ENCODE measurements at regions not wholly inside any gene's neighbourhood (a gene's known extent, or its start where the extent isn't known, plus 50 kb on each side); places are given as distances from the start of the nearest gene placed in this dataset.
"Not testable (repeated sequence)": the region's sequence is repeated elsewhere in the genome, so short reads cannot be mapped to it uniquely, and the experiment has no call there.

GRCh38 chr10:20656886-20657285, 240.2 kb downstream of the NEBL start:
- DNase-seq (ENCODE audit: low spot score): no peak

GRCh38 chr10:20652424-20652823, 244.7 kb downstream of the NEBL start:
- DNase-seq (ENCODE audit: low spot score): not testable (repeated sequence)

- DNase-seq (ENCODE audit: low spot score): no peak
Measured at GRCh38 chr10:20648263-20648874, 248.7 kb downstream of the NEBL start.

GRCh38 chr10:20647756-20648155, 249.4 kb downstream of the NEBL start:
- DNase-seq (ENCODE audit: low spot score): no peak

- no peak for DNase-seq (ENCODE audit: low spot score)
Measured at GRCh38 chr10:20644421-20644820, 252.7 kb downstream of the NEBL start.

GRCh38 chr10:20641605-20642004, 255.5 kb downstream of the NEBL start:
- DNase-seq (ENCODE audit: low spot score): no peak

GRCh38 chr10:20635570-20635969, 261.5 kb downstream of the NEBL start:
- DNase-seq (ENCODE audit: low spot score): no peak

GRCh38 chr10:20634839-20635238, 262.3 kb downstream of the NEBL start:
- DNase-seq (ENCODE audit: low spot score): no peak

- no peak for DNase-seq (ENCODE audit: low spot score)
Measured at GRCh38 chr10:20633714-20634113, 263.4 kb downstream of the NEBL start.

GRCh38 chr10:20632696-20633095, 264.4 kb downstream of the NEBL start:
- DNase-seq (ENCODE audit: low spot score): no peak

- no peak for DNase-seq (ENCODE audit: low spot score)
Measured at GRCh38 chr10:20631229-20631628, 265.9 kb downstream of the NEBL start.

- DNase-seq (ENCODE audit: low spot score): no peak
Measured at GRCh38 chr10:20630092-20630643, 266.9 kb downstream of the NEBL start.

GRCh38 chr10:20627946-20628507, 269.1 kb downstream of the NEBL start:
- no peak for DNase-seq (ENCODE audit: low spot score)

GRCh38 chr10:20627087-20627486, 270.0 kb downstream of the NEBL start:
- no peak for DNase-seq (ENCODE audit: low spot score)

- DNase-seq (ENCODE audit: low spot score): no peak
Measured at GRCh38 chr10:20625868-20626267, 271.2 kb downstream of the NEBL start.

- DNase-seq (ENCODE audit: low spot score): no peak
Measured at GRCh38 chr10:20624642-20625041, 272.5 kb downstream of the NEBL start.

- DNase-seq (ENCODE audit: low spot score): no peak
Measured at GRCh38 chr10:20623546-20623945, 273.6 kb downstream of the NEBL start.

GRCh38 chr10:20622531-20623211, 274.4 kb downstream of the NEBL start:
- no peak for DNase-seq (ENCODE audit: low spot score)

- DNase-seq (ENCODE audit: low spot score): no peak
Measured at GRCh38 chr10:20620981-20621380, 276.1 kb downstream of the NEBL start.

- no peak for DNase-seq (ENCODE audit: low spot score)
Measured at GRCh38 chr10:20618011-20618547, 279.0 kb downstream of the NEBL start.

- no peak for DNase-seq (ENCODE audit: low spot score)
Measured at GRCh38 chr10:20616918-20617810, 279.9 kb downstream of the NEBL start.

GRCh38 chr10:20616056-20616671, 280.9 kb downstream of the NEBL start:
- no peak for DNase-seq (ENCODE audit: low spot score)
